HCT116 (cell line): ENCODE measurements at regions not wholly inside any gene's neighbourhood (a gene's known extent, or its start where the extent isn't known, plus 50 kb on each side); places are given as distances from the start of the nearest gene placed in this dataset.

Experiments
- ATAC-seq: fragments of 200-7000 bp; cut with Tn5 transposase; 2 replicates; pipeline ENCODE4 v1.9.1; 2020; ENCODE audit warnings: mild to moderate bottlenecking, moderate library complexity
- BruUV-seq: library from RNA; stranded (reverse); fragments of 400-500 nt; replicated peaks from 2 replicates; lab custom pipeline; 2021; lab: Mats Ljungman, UMichigan
- CTCF ChIA-PET: fragments of 300-600 bp; sonication (Branson Sonifier 250); formaldehyde crosslinking; loops from one replicate; lab custom pipeline; 2021; ENCODE audit warnings: antibody characterized with exemption; lab: Charles Lee
- POLR2A ChIA-PET: fragments of 300-600, 350-600 bp; sonication (Branson Sonifier 250); formaldehyde crosslinking; loops from one replicate; lab custom pipeline; 2021; ENCODE audit warnings: antibody characterized with exemption; lab: Charles Lee
- RAD21 ChIA-PET, 2 experiments: fragments of 300-600 bp; sonication (Branson Sonifier 250); formaldehyde crosslinking; loops; one replicate each; lab custom pipeline; 2023; ENCODE audit warnings: low total read pairs in 2 of 2; ENCODE audit not compliant: uncharacterized antibody in 2 of 2, unreplicated experiment in 2 of 2, low non-redundant PET in 1 of 2; lab: Charles Lee
- DNase-seq: peaks from one replicate; pipeline ENCODE4 v3.0.0-alpha.2; 2010; ENCODE audit warnings: low read depth, low spot score
- H2AFZ ChIP-seq: fragments of 200-600 bp; shearing (Covaris generic), sonication (generic); 2 replicates; pipeline ENCODE4 v1.6.1; 2017; ENCODE audit warnings: low read depth, mixed run types, mixed read lengths, antibody characterized with exemption, low read length; ENCODE audit not compliant: poor library complexity, severe bottlenecking
- H3K27ac ChIP-seq: 2 replicates; pipeline ENCODE4 v1.5.1; 2012; ENCODE audit warnings: low read depth, low read length
- H3K27me3 ChIP-seq: fragments of 200-600 bp; sonication (generic); 2 replicates; pipeline ENCODE4 v1.6.1; 2016; ENCODE audit warnings: mixed run types, low read length, mixed read lengths; ENCODE audit not compliant: insufficient read depth
- H3K36me3 ChIP-seq, 2 experiments: fragments of 200-500 bp in 1 of 2; fragments of 200-600 bp in 1 of 2; sonication (Bioruptor generic) in 1 of 2; sonication (generic) in 1 of 2; 2 replicates each; pipeline versions ENCODE4 v1.5.1 to v1.6.1; 2014 to 2016; ENCODE audit warnings: low read length in 2 of 2, inconsistent platforms in 1 of 2, mixed read lengths in 1 of 2, mixed run types in 1 of 2; ENCODE audit not compliant: insufficient read depth in 2 of 2, control insufficient read depth in 1 of 2
- H3K4me1 ChIP-seq, 2 experiments: fragments of 200-600 bp in 1 of 2; sonication (generic) in 1 of 2; 2 replicates each; pipeline versions ENCODE4 v1.5.1 to v1.6.1; 2012 to 2017; ENCODE audit warnings: low read length in 2 of 2, inconsistent platforms in 1 of 2, mild to moderate bottlenecking in 1 of 2, mixed read lengths in 1 of 2, mixed run types in 1 of 2, moderate library complexity in 1 of 2; ENCODE audit not compliant: insufficient read depth in 2 of 2, control insufficient read depth in 1 of 2
- H3K4me2 ChIP-seq: fragments of 200-600 bp; sonication (generic); 2 replicates; pipeline ENCODE4 v1.6.1; 2017; ENCODE audit warnings: mixed run types, low read length, mixed read lengths
- H3K4me3 ChIP-seq, 2 experiments: fragments of 200-600 bp in 1 of 2; sonication (generic) in 1 of 2; replicated peaks in 1 of 2; 2 replicates each; pipeline ENCODE4 v1.5.1; 2011 to 2016; ENCODE audit warnings: low read length in 2 of 2, control low read depth in 1 of 2, low read depth in 1 of 2, mild to moderate bottlenecking in 1 of 2, mixed read lengths in 1 of 2, mixed run types in 1 of 2
- H3K79me2 ChIP-seq: fragments of 200-600 bp; sonication (generic); 2 replicates; pipeline ENCODE4 v1.6.1; 2017; ENCODE audit warnings: mild to moderate bottlenecking, mixed run types, low read length, moderate library complexity, mixed read lengths; ENCODE audit not compliant: insufficient read depth
- H3K9ac ChIP-seq: fragments of 200-600 bp; sonication (generic); 2 replicates; pipeline ENCODE4 v1.6.1; 2016; ENCODE audit warnings: low read length, mixed read lengths
- H3K9me2 ChIP-seq: fragments of 200-600 bp; sonication (generic), shearing (Covaris generic); 2 replicates; pipeline ENCODE4 v1.6.1; 2017; ENCODE audit warnings: mixed run types, mild to moderate bottlenecking, moderate library complexity; ENCODE audit not compliant: insufficient read depth
- H3K9me3 ChIP-seq, 2 experiments: fragments of 200-500 bp in 1 of 2; fragments of 200-600 bp in 1 of 2; sonication (Bioruptor generic) in 1 of 2; sonication (generic) in 1 of 2; 2 replicates each; pipeline ENCODE4 v1.6.1; 2014 to 2017; ENCODE audit warnings: low read length in 2 of 2, mixed read lengths in 2 of 2, inconsistent platforms in 1 of 2, low read depth in 1 of 2, mild to moderate bottlenecking in 1 of 2, mixed run types in 1 of 2, moderate library complexity in 1 of 2; ENCODE audit not compliant: control insufficient read depth in 1 of 2, insufficient read depth in 1 of 2
- H4K20me1 ChIP-seq: fragments of 200-600 bp; sonication (generic), shearing (Covaris generic); 2 replicates; pipeline ENCODE4 v1.6.1; 2017; ENCODE audit warnings: mixed run types, mild to moderate bottlenecking, moderate library complexity; ENCODE audit not compliant: insufficient read depth
- ATF3 ChIP-seq: IDR thresholded peaks from 2 replicates; pipeline ENCODE4 v1.6.1; 2012
- CBX3 ChIP-seq: IDR thresholded peaks from 2 replicates; pipeline ENCODE4 v1.6.1; 2012; ENCODE audit warnings: low read depth
- CEBPB ChIP-seq: IDR thresholded peaks from 2 replicates; pipeline ENCODE4 v1.6.1; 2012; ENCODE audit warnings: low read depth
- EGR1 ChIP-seq: IDR thresholded peaks from 2 replicates; pipeline ENCODE4 v1.6.1; 2012; ENCODE audit warnings: low read depth
- ELF1 ChIP-seq: IDR thresholded peaks from 2 replicates; pipeline ENCODE4 v1.6.1; 2012; ENCODE audit warnings: low read depth, borderline replicate concordance
- EZH2 ChIP-seq: fragments of 200-600 bp; sonication (generic); IDR thresholded peaks from 2 replicates; pipeline ENCODE4 v1.6.1; 2017; ENCODE audit warnings: antibody characterized with exemption, mixed run types
- FOSL1 ChIP-seq: IDR thresholded peaks from 2 replicates; pipeline ENCODE4 v1.6.1; 2012; ENCODE audit warnings: low read depth
- JUND ChIP-seq: IDR thresholded peaks from 2 replicates; pipeline ENCODE4 v1.6.1; 2012
- MAX ChIP-seq: IDR thresholded peaks from 2 replicates; pipeline ENCODE4 v1.6.1; 2012
- POLR2A ChIP-seq: IDR thresholded peaks from 2 replicates; pipeline ENCODE4 v1.7.0; 2011; ENCODE audit warnings: borderline replicate concordance; ENCODE audit not compliant: insufficient read depth, insufficient read length; ENCODE audit errors: extremely low read depth
- POLR2AphosphoS5 ChIP-seq: IDR thresholded peaks from 2 replicates; pipeline ENCODE4 v1.6.1; 2011; ENCODE audit warnings: mild to moderate bottlenecking, low read depth, low read length, moderate library complexity
- REST ChIP-seq: IDR thresholded peaks from 2 replicates; pipeline ENCODE4 v1.6.1; 2012; ENCODE audit warnings: low read depth
- SIN3A ChIP-seq: IDR thresholded peaks from 2 replicates; pipeline ENCODE4 v1.6.1; 2012; ENCODE audit warnings: low read depth
- SRF ChIP-seq: IDR thresholded peaks from 2 replicates; pipeline ENCODE4 v1.6.1; 2012; ENCODE audit warnings: low read depth
- TCF7L2 ChIP-seq: IDR thresholded peaks from 2 replicates; pipeline ENCODE4 v1.7.0; 2011; ENCODE audit warnings: borderline replicate concordance, inconsistent platforms; ENCODE audit not compliant: insufficient read depth, insufficient read length; ENCODE audit errors: extremely low read depth
- YY1 ChIP-seq: IDR thresholded peaks from 2 replicates; pipeline ENCODE4 v1.6.1; 2011; ENCODE audit warnings: low read length, low read depth, moderate library complexity, mild to moderate bottlenecking; ENCODE audit not compliant: insufficient replicate concordance; ENCODE audit errors: extremely low read depth
- ZBTB33 ChIP-seq: IDR thresholded peaks from 2 replicates; pipeline ENCODE4 v1.6.1; 2011; ENCODE audit warnings: mild to moderate bottlenecking, low read length, moderate library complexity; ENCODE audit not compliant: insufficient replicate concordance; ENCODE audit errors: extremely low read depth
- intact Hi-C: fragments of 100-400 bp; cut with micrococcal nuclease; formaldehyde crosslinking; loops from 2 replicates; pipeline ENCODE4 v1.10.0; 2022
- TF ChIP-seq, protein P1 (sequence below), 3 experiments: fragments of 200-600 bp in 1 of 3; sonication (generic) in 1 of 3; IDR thresholded peaks in 2 of 3; conservative IDR thresholded peaks in 1 of 3; 2 replicates each; pipeline ENCODE4 v1.5.1; 2012 to 2017; ENCODE audit warnings: low read depth in 2 of 3, low read length in 2 of 3, antibody characterized with exemption in 1 of 3, borderline replicate concordance in 1 of 3, control low read depth in 1 of 3, mild to moderate bottlenecking in 1 of 3, mixed read lengths in 1 of 3, mixed run types in 1 of 3, moderate library complexity in 1 of 3; ENCODE audit not compliant: insufficient read depth in 1 of 3

GRCh38 chr1:209102531-209102930 lies 481.0 kb upstream of the CAMK1G start:
- CTCF ChIA-PET = no interaction called here
- H3K27me3 ChIP-seq = peaks cover 4% of the 10 kb centered on the region

More at GRCh38 chr1:209102531-209102930, 481.0 kb upstream of the CAMK1G start:
- H4K20me1 ChIP-seq = no peaks in the 10 kb centered on the region
- ATAC-seq (no peak), DNase-seq (no peak)
- no peaks in the 10 kb centered on the region for H3K9me2 ChIP-seq
- H3K9me3 ChIP-seq = no peaks in the 10 kb centered on the region
- H3K79me2 ChIP-seq = no peaks in the 10 kb centered on the region
- H3K27ac ChIP-seq = no peak overlapping the region
- no TSS peak for BruUV-seq
- ChIA-PET RAD21 (no interaction called here), POLR2A (no interaction called here)
- TF ChIP-seq JUND (no peak), EZH2 (no peak), ATF3 (no peak), MAX (no peak), ZBTB33 (no peak), POLR2A (no peak), FOSL1 (no peak), CEBPB (no peak), REST (no peak), POLR2AphosphoS5 (no peak), EGR1 (no peak), ELF1 (no peak), TCF7L2 (no peak), SIN3A (no peak), SRF (no peak), CBX3 (no peak), YY1 (no peak)
- TF ChIP-seq, protein P1, sequence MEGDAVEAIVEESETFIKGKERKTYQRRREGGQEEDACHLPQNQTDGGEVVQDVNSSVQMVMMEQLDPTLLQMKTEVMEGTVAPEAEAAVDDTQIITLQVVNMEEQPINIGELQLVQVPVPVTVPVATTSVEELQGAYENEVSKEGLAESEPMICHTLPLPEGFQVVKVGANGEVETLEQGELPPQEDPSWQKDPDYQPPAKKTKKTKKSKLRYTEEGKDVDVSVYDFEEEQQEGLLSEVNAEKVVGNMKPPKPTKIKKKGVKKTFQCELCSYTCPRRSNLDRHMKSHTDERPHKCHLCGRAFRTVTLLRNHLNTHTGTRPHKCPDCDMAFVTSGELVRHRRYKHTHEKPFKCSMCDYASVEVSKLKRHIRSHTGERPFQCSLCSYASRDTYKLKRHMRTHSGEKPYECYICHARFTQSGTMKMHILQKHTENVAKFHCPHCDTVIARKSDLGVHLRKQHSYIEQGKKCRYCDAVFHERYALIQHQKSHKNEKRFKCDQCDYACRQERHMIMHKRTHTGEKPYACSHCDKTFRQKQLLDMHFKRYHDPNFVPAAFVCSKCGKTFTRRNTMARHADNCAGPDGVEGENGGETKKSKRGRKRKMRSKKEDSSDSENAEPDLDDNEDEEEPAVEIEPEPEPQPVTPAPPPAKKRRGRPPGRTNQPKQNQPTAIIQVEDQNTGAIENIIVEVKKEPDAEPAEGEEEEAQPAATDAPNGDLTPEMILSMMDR (IDR thresholded peaks at IDR 0.05 in 2 of 3, conservative IDR thresholded peaks at IDR 0.05 in 1 of 3; ENCODE audit: borderline replicate concordance in 1 of 3, insufficient read depth in 1 of 3, low read depth in 2 of 3, low read length in 2 of 3) = no peak
- H3K4me3 ChIP-seq = no peak overlapping the region
- H3K4me2 ChIP-seq = no peak overlapping the region
- intact Hi-C loops = no loop called here
- H2AFZ ChIP-seq = no peak overlapping the region
- H3K9ac ChIP-seq = no peak overlapping the region
- no peaks in the 10 kb centered on the region for H3K4me1 ChIP-seq
- H3K36me3 ChIP-seq = no peaks in the 10 kb centered on the region
